ENCODE measurements at regions not wholly inside any gene's neighbourhood (a gene's known extent, or its start where the extent isn't known, plus 50 kb on each side); places are given as distances from the start of the nearest gene placed in this dataset.
"Not testable (repeated sequence)": the region's sequence is repeated elsewhere in the genome, so short reads cannot be mapped to it uniquely, and the experiment has no call there.

- not testable (repeated sequence) for DNase-seq (ENCODE audit: low spot score)
These were observed 202.3 kb downstream of the LIPI start for GRCh38 chr21:14008436-14008835.

GRCh38 chr21:14008006-14008405 is 202.7 kb downstream of the LIPI start:
- not testable (repeated sequence) for DNase-seq (ENCODE audit: low spot score)

- not testable (repeated sequence) for DNase-seq (ENCODE audit: low spot score)
These were observed 204.6 kb downstream of the LIPI start for GRCh38 chr21:14006144-14006543.

GRCh38 chr21:13986996-13987958 is 223.5 kb downstream of the LIPI start:
- DNase-seq (ENCODE audit: low spot score): not testable (repeated sequence)

- DNase-seq (ENCODE audit: low spot score): not testable (repeated sequence)
These were observed 224.6 kb downstream of the LIPI start for GRCh38 chr21:13985865-13986863.

- DNase-seq (ENCODE audit: low spot score): not testable (repeated sequence)
These were observed 225.5 kb downstream of the LIPI start for GRCh38 chr21:13985137-13985864.

- DNase-seq (ENCODE audit: low spot score): not testable (repeated sequence)
These were observed 226.0 kb downstream of the LIPI start for GRCh38 chr21:13984728-13985127.

GRCh38 chr21:13981176-13982087 is 229.3 kb downstream of the LIPI start:
- DNase-seq (ENCODE audit: low spot score): not testable (repeated sequence)

- DNase-seq (ENCODE audit: low spot score): not testable (repeated sequence)
These were observed 230.6 kb downstream of the LIPI start for GRCh38 chr21:13980115-13980662.

GRCh38 chr21:13979608-13980007 is 231.1 kb downstream of the LIPI start:
- not testable (repeated sequence) for DNase-seq (ENCODE audit: low spot score)

GRCh38 chr21:13974582-13974981 is 236.2 kb downstream of the LIPI start:
- not testable (repeated sequence) for DNase-seq (ENCODE audit: low spot score)

- DNase-seq (ENCODE audit: low spot score): not testable (repeated sequence)
These were observed 240.9 kb downstream of the LIPI start for GRCh38 chr21:13969853-13970252.

GRCh38 chr21:13969002-13969401 is 241.8 kb downstream of the LIPI start:
- not testable (repeated sequence) for DNase-seq (ENCODE audit: low spot score)

- not testable (repeated sequence) for DNase-seq (ENCODE audit: low spot score)
These were observed 247.5 kb downstream of the LIPI start for GRCh38 chr21:13963259-13963658.

- DNase-seq (ENCODE audit: low spot score): no peak
These were observed 273.5 kb downstream of the LIPI start for GRCh38 chr21:13937236-13937635.

GRCh38 chr21:13936033-13936937 is 274.5 kb downstream of the LIPI start:
- DNase-seq (ENCODE audit: low spot score): not testable (repeated sequence)

GRCh38 chr21:13935396-13936032 is 275.2 kb downstream of the LIPI start:
- DNase-seq (ENCODE audit: low spot score): not testable (repeated sequence)

GRCh38 chr21:13934887-13935342 is 275.8 kb downstream of the LIPI start:
- DNase-seq (ENCODE audit: low spot score): not testable (repeated sequence)

Data from kidney capillary endothelial cell (primary cell).